Endothelial cell of umbilical vein (primary cell): ENCODE measurements at regions not wholly inside any gene's neighbourhood (a gene's known extent, or its start where the extent isn't known, plus 50 kb on each side); places are given as distances from the start of the nearest gene placed in this dataset.

Experiments used
- EZH2 ChIP-seq: IDR thresholded peaks from 2 replicates; pipeline ENCODE4 v1.6.1; 2012; ENCODE audit warnings: borderline replicate concordance, low read depth, mild to moderate bottlenecking, moderate library complexity, low read length, inconsistent platforms; ENCODE audit not compliant: severe bottlenecking
- GATA2 ChIP-seq: IDR thresholded peaks from 2 replicates; pipeline ENCODE4 v1.7.0; 2011; ENCODE audit warnings: low read depth, mild to moderate bottlenecking, moderate library complexity, mixed read lengths, low read length; ENCODE audit not compliant: insufficient read length, insufficient read depth
- MYC ChIP-seq: IDR thresholded peaks from one replicate; pipeline ENCODE4 v1.6.1; 2011; ENCODE audit warnings: mild to moderate bottlenecking, low read depth, low read length
- TF ChIP-seq, protein P1 (sequence below), 2 donors: IDR thresholded peaks; 1 replicate in 1 of 2; 2 replicates in 1 of 2; pipeline ENCODE4 v1.5.1; 2011; ENCODE audit warnings: low read length in 2 of 2, mild to moderate bottlenecking in 2 of 2, moderate library complexity in 2 of 2, control low read depth in 1 of 2, inconsistent platforms in 1 of 2, low read depth in 1 of 2; ENCODE audit not compliant: insufficient read depth in 1 of 2; ENCODE audit errors: extremely low read depth in 1 of 2
- TF ChIP-seq, protein P2 (sequence below): IDR thresholded peaks from 2 replicates; pipeline ENCODE4 v1.6.1; 2011; ENCODE audit not compliant: insufficient read depth, insufficient read length

DNA sequence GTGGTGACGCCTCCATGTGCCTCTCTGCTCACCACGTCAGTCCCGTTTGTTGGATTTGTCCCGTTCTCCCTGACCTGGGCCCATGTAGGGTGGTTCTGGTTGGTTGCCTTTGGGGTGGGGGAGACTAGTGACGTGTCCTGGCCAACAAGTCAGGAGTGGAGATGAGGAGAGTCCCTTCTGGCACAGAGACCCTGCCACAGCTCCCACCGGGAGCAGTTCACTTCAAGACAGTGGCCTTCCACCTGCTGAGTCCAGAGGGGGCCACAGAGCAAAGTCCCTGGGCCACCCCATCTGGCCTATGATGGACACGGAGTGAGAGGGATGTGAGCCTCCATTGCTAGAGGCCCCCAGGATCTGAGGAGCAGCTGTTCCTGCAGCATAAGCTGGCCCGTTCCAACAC, 405.6 kb downstream of the TCERG1L start:
- TF ChIP-seq, protein P1, sequence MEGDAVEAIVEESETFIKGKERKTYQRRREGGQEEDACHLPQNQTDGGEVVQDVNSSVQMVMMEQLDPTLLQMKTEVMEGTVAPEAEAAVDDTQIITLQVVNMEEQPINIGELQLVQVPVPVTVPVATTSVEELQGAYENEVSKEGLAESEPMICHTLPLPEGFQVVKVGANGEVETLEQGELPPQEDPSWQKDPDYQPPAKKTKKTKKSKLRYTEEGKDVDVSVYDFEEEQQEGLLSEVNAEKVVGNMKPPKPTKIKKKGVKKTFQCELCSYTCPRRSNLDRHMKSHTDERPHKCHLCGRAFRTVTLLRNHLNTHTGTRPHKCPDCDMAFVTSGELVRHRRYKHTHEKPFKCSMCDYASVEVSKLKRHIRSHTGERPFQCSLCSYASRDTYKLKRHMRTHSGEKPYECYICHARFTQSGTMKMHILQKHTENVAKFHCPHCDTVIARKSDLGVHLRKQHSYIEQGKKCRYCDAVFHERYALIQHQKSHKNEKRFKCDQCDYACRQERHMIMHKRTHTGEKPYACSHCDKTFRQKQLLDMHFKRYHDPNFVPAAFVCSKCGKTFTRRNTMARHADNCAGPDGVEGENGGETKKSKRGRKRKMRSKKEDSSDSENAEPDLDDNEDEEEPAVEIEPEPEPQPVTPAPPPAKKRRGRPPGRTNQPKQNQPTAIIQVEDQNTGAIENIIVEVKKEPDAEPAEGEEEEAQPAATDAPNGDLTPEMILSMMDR (IDR thresholded peaks at IDR 0.05; ENCODE audit: extremely low read depth in 1 of 2, insufficient read depth in 1 of 2, low read depth in 1 of 2, low read length in 2 of 2), result no peak
- TF ChIP-seq EZH2 (no peak), MYC (no peak), GATA2 (no peak)
- TF ChIP-seq, protein P2, sequence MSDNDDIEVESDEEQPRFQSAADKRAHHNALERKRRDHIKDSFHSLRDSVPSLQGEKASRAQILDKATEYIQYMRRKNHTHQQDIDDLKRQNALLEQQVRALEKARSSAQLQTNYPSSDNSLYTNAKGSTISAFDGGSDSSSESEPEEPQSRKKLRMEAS, result no peak
